Kidney glomerular epithelial cell (primary cell): ENCODE measurements at regions not wholly inside any gene's neighbourhood (a gene's known extent, or its start where the extent isn't known, plus 50 kb on each side); places are given as distances from the start of the nearest gene placed in this dataset.
"Not testable (repeated sequence)": the region's sequence is repeated elsewhere in the genome, so short reads cannot be mapped to it uniquely, and the experiment has no call there.

Source experiments
- DNase-seq: peaks from one replicate; lab custom pipeline; 2025; lab: John Stamatoyannopoulos, UW

DNA sequence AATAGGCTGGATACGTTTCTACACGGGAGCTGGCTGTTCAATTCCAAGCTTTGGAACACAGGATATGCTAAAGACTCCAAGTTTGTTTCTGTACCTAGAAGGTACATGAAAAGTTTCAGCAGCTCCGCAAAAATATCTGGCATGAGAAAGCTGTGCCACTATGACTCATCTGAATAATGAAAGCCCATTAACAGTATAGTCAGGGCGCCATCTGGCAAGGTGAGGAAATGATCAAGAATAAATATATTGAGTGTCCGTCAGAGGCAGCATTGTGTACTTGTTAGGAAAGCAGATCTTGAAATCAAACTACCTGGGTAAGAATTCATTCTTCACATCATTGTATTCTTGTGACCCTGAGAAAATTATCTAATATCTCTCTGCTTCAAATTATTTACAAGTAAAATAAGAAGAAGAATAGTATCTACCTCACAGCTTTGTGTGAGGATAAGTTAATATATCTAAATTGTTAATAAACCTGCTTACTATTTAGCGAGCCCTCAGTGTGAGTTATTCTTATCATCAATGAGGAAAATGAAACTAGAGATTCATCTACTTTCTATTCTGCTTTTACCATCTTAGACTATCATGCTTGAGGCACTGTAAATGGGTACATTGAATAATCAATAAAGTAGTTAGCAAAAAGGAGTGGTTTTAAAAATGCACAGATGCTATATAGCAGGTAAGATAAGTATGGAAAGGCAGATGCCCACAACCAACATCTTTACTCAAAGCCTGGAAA, 53.5 kb downstream of the FSCB start:
- no peak for DNase-seq

DNA sequence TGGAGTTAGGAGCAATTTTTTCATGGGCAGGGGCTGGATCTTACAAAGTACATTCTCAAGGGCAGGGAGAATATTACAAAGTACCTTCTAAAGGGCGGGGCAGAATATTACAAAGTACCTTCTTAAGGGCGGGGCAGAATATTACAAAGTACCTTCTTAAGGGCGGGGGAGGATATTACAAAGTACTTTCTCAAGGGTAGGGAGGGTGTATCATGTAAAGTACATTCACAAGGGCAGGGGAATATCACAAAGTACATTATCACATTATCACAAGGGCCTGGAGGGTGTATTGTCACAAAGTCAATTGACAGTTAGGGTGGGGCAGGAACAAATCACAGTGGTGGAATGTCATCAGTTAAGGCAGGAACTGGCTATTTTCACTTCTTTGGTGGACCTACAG, 56.9 kb downstream of the FSCB start:
- DNase-seq: not testable (repeated sequence)

DNA sequence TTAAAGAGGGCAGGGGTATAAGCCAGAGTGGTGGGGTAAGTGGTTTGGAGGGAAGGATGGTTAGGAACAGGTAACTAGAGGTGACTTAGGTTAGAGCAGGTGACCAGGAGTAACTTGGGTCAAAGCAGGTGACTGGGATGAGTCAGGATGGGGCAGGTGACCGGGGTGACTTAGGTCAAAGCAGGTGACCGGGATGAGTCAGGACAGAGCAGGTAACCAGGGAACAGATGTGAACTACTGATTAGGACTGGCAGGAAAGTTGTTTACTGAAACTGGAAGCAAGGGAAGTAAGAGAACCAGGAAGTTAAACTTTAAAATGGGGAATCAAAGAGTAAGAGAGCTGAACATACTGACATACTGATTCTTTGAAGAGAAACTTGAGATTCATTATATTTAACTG, 57.4 kb downstream of the FSCB start:
- DNase-seq: no peak

DNA sequence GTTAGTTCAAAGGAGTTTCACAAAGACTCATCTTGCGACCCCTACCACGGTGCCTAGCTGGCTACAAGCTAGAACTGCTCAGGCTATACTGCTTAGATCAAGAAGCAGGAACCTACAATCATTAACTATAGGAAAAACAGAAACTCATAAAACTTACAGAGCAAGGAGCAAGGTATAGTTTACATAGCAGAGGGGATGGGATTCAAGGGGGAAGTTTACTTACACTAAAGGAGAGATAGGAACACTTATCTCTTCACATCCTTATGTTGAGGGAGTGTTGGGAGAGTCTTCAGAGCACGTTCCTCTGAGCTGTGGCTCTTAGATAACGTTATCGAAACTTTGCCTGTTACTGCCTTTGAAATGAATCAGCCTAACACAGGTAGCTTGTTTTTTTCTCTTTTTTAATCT, 58.1 kb downstream of the FSCB start:
- no peak for DNase-seq

DNA sequence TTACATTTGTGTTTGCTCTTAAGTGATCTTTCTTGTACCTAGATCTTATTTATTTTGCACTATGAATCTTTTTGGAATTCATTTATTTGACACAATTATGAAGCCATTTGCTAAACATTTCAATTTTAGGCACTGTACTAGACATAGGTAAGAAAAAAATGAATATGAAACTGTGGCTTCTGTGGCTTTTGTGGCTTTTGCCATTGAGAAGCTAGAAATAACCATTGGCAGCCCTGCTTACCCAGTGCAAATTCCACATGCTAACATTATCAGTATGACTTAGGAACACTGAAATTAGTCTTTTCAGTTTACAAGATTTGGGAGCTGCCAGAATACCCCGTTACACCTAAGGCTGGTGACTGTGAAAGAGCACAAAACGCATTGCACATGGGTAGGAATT, 60.1 kb downstream of the FSCB start:
- no peak for DNase-seq

DNA sequence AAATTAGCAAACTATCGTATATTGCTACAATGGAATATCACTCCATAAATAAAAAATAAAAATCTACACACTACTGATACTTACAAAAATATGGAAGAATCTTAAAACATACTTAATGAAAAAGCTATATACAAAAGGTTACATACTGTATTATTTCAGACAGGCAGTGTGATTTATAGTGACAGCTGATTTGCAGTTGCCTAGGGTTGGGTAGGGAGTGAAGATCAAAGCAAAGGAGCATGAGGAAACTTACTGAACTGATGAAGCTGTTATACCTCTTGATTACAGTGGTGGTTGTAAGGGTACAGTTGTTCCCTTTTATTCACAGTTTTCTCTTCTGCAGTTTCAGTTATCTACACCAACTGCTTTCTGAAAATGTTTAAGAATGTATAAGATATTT, 62.6 kb downstream of the FSCB start:
- DNase-seq: no peak

DNA sequence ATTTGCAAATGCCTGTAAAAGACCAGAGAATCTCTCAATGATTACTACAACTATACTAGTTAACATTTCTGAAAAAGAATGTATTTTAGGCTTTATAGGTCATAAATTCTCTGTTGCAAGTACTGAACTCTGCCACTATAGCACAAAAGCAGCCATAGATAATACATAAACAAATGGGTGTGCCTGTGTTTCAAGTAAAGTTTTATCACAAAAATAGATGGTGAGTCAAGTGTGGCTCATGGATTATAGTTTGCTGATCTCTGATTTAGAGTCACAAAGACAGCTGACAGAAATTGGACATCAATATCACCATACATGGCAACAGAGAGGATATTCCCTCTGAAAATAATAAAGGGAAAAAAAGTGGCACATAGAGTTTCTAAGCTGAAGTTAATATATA, 68.1 kb downstream of the FSCB start:
- no peak for DNase-seq

DNA sequence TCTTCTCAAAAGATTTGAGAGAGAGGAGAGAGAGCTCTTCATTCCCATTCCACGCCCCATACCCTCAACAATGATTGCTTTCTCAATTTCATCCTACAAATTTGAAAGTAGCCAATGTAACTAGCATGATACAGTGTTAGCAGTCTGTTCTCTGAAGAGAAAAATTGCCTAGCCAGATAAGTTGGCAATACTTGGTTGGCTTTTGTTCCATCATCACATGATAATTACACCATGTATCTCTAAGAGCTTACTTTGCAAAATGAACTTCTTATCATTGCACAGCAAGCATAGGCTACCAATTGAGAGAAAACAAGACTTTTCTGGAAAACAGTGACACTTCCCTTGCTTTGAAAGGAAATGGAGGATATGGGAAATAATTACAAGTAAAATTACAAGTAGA, 68.9 kb downstream of the FSCB start:
- no peak for DNase-seq

DNA sequence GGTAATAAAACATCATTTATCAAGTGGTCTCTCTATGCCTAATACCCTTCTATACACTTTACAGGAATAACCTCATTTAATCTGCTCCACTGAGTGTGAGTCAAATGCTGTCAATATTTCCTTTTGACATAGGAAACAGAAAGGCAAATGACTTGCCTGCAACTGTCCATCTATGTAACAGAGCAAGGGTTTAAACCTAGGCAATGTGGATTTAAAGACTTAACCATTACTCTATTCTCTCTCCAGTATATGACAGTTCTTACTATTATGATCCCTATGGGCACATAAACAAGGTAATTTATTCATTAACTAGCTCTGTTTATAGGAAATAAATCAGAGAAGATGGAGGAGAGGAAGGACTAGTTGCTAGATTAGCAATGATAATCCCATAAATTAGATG, 70.6 kb downstream of the FSCB start:
- DNase-seq: no peak

DNA sequence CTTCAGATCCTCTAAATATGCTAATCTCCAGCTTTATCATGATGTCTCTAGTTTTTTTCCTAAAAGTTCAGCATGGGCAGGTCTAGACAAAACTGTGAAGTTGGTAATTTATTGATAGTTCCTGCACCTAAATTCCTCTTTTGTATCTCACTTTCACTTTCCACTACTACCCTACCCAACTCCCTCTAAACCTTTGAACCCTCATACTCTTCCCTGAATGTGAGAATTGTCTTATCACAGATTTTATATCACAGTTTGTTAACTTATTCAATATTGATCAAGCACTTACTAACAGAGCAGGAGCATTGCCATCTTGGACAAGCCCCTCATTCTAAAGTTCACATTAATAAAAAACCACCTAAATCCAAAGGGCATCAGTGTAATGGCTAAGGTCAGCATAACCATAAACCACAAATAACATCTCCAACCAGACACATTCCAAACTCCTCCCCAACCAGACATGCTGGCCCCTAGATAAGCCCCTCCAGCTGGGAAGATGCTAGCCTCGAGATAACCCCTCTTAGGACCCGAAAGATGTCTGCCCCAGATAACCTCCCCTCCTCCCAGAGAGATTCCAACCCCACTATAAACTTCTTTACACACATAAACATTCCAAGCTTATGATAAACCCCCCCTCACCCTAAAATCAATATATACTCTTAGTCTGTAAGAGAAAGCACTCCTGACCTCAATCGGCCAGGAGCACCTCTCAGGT, 78.7 kb downstream of the FSCB start:
- no peak for DNase-seq

DNA sequence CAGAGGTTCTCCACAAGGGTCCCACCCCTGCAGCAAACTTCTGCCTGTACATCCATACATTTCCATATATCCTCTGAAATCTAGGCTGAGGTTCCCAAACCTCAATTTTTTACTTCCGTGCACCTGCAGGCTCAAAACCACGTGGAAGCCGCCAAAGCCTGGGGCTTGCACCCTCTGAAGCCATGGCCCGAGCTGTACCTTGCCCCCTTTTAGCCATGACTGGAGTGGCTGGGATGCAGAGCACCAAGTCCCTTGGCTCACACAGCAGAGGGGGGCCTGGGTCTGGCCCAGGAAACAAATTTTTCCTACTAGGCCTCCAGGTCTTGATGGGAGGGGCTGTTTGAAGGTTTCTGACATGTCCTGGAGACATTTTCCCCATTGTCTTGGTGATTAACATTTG, 84.4 kb downstream of the FSCB start:
- no peak for DNase-seq

DNA sequence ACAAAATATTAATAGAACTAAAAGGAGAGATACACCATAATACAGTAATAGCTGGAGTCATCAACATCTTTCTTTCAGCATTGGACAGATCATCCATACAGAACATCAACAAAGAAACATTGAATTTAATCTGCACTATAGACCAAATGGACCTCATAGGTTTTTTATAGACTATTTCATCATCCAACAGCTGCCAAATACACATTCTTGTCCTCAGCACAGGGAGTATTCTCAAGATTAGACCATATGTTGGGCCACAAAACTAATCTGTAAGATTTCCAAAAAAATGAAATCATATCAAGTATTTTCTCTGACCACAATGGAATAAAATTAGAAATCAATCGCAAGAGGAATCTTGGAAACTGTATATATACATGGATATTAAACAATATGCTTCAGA, 86.9 kb downstream of the FSCB start:
- no peak for DNase-seq

DNA sequence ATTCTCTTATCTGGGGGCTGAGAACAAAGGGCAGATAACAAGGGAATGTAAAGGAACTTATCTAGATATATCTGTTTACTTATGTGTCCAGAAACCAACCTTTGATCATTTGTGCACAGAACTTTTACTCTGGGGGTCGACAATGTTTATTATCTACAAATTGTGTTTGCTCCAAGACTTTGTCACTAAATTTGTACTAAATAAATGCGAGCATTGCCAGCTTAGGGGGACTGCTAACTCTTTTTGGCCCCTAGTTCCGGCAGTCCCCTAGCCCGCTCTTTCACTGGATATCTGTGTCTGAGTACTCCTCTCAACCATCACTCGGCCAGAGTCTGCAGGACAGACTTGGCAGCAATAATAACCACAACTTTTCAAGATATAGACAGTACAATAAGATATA, 88.2 kb downstream of the FSCB start:
- no peak for DNase-seq

DNA sequence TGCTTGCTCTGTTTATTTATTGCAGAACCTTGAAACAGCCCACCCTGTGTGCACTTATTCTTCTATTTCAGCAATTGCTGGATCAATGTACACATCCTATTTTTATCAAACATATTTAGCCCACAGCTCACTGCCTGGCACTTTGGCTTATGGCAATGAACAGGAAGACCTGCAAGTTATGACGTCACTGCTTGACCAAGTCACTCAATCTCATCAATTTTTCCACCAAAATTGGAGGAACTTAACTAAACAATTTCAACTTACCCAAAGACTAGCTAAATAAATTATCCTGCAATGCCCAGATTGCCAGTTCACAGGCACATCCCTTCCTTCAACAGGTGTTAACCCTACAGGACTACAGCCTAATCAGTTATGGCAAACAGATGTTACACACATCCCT, 89.3 kb downstream of the FSCB start:
- no peak for DNase-seq

DNA sequence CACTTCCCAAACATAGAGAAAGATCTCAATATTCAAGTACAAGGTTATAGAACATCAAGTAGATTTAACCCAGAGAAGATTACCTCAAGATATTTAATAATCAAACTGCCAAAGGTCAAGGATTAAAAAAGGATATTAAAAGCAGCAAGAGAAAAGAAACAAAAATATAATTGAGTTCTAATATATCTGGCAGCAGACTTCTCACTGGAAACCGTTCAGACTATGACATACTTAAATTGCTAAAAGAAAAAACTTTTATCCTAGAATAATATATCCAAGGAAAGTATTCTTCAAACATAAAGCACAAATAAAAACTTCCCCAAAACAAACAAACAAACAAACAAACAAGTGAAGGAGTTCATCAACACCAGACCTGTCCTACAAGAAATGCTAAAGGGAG, 92.4 kb downstream of the FSCB start:
- no peak for DNase-seq

DNA sequence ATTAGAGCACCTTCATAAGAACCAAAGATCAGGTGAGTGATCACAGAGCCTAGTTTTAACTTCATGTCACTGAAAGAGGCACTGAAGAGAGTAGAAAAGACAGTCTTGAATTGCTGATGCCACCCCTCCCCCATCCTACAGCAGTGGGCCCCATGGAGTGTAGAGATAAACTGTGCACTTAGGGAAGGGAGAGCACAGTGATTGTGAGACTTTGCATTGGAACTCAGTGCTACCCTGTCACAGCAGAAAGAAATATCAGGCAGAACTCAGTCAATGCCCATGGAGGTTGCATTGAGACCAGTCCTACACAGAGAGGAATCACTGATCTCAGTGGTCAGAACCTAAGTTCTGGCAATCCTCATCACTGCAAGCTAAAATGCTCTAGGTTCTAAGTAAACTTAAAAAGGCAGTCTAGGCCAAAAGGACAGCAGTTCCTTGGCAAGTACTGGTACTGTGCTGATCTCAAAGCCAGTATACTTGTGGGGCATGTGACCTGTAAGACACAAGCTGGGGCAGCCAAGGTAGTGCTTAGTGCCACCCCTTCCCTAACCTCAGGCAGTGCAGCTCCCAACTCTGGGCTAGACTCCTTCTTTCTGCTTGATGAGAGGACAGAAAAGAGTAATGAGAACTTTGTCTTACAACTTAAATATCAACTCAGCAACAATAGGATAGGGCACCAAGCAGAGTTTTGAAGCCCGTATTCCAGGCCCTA, 94.1 kb downstream of the FSCB start:
- DNase-seq: no peak

DNA sequence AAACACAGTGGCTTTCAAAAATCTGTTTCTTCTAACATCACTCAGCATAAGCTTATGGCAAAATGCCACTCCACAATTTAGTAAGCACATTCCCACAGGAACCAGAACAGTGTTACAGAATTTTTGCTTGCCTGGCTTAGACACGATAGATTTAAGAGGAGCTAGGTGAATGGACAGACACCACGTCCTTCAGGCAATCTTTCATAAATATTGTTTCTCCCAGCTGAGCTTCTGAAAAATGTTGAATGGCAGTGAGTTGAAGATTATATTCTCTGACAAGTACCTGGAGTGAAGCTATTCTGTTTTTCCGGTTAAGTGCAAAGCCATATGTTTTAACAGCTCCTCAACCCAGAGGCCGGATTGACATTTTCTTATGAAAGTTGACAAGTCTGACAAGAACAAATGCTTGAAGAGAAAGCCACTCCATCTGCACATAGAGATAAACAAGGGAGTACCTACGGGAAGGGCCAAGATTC, 102.0 kb downstream of the FSCB start:
- DNase-seq: no peak

DNA sequence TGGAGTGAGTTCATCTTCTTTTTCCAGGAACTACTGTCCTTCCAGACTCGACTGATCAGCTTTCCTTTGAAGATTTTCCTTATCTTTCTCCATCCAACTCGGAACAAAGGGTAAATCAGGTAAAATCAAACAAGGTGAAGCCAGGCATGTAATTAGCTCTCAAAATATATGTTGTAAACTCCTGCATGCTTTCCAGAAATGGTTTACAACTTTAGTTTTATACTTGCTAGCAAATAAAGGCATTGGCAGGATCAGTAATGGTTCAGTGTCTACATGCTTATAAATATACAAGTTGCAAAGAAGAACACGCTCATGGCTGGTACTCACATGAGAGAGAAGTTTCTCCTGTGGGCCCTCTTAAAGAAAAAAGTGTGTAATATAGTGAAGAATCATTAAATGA, 102.5 kb downstream of the FSCB start:
- no peak for DNase-seq

DNA sequence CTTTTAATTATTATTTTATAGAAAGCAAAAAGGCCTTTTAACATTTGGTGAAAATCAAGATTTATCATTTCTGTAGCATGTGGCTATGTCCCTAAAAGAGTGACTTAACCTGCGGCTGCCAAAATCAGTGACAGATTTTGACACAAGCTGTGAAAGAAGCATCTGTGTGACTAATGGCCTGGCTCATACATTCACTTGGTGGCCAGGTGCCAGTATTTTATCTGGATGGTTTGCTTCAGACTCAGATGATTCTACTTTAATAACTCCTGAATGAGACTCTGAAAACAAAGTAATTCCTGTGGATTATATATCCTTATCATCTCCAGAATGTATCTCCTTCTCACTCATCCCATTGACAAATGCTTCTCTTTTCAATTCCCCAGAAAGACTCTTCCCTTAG, 103.0 kb downstream of the FSCB start:
- DNase-seq: no peak

DNA sequence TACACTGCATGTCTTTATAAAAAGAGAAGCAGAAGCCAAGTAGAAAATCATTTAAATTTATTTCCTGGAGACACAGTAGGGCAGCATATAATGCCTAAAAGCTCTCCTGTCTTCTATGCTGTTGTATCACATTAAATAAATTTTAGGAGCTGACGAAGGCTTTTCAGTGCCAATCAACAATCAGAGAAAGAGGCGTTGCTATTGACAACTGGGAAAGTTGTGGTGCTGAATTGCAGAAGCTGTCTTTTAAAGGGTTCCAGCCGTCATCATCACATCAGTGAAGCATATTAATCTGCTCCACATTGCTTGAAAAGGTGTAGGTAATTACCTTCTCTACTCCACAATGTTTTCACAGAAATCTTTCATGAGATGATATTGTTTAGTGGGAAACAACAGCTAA, 103.9 kb downstream of the FSCB start:
- DNase-seq: no peak

DNA sequence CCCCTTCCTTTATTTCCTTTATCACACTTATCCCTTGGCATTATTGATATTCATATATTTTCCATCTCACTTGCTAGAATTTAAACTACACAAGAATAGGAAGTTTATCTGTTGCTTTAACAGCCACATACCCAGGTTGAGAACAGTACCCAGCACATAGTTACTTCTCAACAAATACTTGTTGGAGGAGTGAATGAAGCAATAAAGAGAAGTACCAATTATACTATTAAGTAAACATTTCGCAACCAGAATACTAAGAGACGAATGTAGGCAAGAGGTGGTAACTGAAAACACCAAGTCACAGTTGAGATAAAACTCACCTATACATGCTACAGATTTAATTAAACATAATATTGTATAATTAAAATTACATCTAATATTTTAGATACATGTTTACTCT, 110.9 kb downstream of the FSCB start:
- no peak for DNase-seq

DNA sequence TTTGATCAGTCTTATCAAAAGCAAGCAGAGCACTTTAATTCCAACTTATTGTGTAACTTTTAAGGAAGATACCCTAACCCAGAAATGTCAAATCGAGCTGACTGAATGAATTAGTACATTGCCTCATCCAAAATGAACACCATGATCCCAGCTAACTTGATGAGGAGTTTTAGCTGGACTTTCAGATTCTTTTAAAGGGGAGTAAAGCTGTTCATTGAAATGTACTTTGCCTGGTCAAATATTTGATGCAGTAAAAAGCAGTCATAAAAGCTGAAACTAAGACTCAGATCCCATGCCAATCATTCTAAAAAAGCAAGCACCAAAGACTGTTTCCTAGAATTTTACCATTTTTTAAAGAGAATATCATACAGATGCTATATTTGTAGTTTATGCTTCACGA, 114.1 kb downstream of the FSCB start:
- no peak for DNase-seq

DNA sequence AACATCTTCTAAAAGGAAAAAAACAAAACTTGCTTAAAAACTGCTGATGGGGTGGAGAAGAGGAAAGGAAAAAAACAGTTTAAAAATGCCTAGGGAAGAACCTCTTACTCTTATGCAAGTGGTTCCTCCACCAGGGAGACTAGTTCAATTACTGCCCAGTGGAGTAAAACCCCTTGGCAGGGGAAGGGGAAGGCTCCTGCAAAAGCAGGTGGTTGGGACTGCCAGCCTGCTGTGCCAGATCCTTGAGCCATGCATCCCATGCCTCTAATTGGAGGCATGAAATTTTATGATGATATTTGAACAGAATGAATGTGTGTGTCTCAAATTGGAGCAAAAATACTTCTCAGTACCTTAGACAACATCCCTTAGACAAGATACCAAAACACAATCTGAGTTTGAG, 118.8 kb downstream of the FSCB start:
- no peak for DNase-seq
